SK-N-SH treated with all-trans-retinoic acid at 6 μM for 48 hours (cell line): ENCODE measurements at regions not wholly inside any gene's neighbourhood (a gene's known extent, or its start where the extent isn't known, plus 50 kb on each side); places are given as distances from the start of the nearest gene placed in this dataset.

Source experiments
- ARNTL ChIP-seq: fragments of 450-650 bp; formaldehyde crosslinking; IDR thresholded peaks from 2 replicates; pipeline ENCODE4 v1.5.0; 2020; ENCODE audit warnings: low read depth, mild to moderate bottlenecking, moderate library complexity, borderline replicate concordance
- OSR1 ChIP-seq: fragments of 250-450 bp; sonication (Bioruptor Pico); IDR thresholded peaks from 2 replicates; pipeline ENCODE4 v1.8.0; 2022; ENCODE audit warnings: moderate library complexity, mild to moderate bottlenecking, inconsistent platforms
- RARB ChIP-seq: fragments of 250-450 bp; sonication (Bioruptor Pico); IDR thresholded peaks from 2 replicates; pipeline ENCODE4 v1.8.0; 2021; ENCODE audit warnings: mild to moderate bottlenecking, moderate library complexity
- SNAI2 ChIP-seq: fragments of 250-450 bp; sonication (Bioruptor Pico); IDR thresholded peaks from 2 replicates; pipeline ENCODE4 v1.5.0; 2020; ENCODE audit warnings: mild to moderate bottlenecking, moderate library complexity
- TCF4 ChIP-seq: fragments of 250-450 bp; sonication (Bioruptor Pico); IDR thresholded peaks from 2 replicates; pipeline ENCODE4 v1.8.0; 2021; ENCODE audit warnings: mild to moderate bottlenecking, moderate library complexity, borderline replicate concordance
- ZFP3 ChIP-seq: fragments of 250-450 bp; sonication (Bioruptor Pico); IDR thresholded peaks from 2 replicates; pipeline ENCODE4 v1.5.0; 2020; ENCODE audit warnings: mild to moderate bottlenecking, moderate library complexity
- ZFP30 ChIP-seq: fragments of 450-650 bp; formaldehyde crosslinking; IDR thresholded peaks from 2 replicates; pipeline ENCODE4 v1.5.0; 2022; ENCODE audit warnings: mild to moderate bottlenecking, moderate library complexity
- ZNF565 ChIP-seq: fragments of 450-650 bp; formaldehyde crosslinking; conservative IDR thresholded peaks from 2 replicates; pipeline ENCODE4 v1.5.0; 2020; ENCODE audit warnings: low read depth, mild to moderate bottlenecking, moderate library complexity
- TF ChIP-seq, protein P1 (sequence below): fragments of 250-450 bp; sonication (Bioruptor Pico); IDR thresholded peaks from 2 replicates; pipeline ENCODE4 v1.5.0; 2020; ENCODE audit warnings: mild to moderate bottlenecking, moderate library complexity
- TF ChIP-seq, protein P2 (sequence below): fragments of 250-450 bp; sonication (Bioruptor Pico); IDR thresholded peaks from 2 replicates; pipeline ENCODE4 v1.8.0; 2020; ENCODE audit warnings: mild to moderate bottlenecking, moderate library complexity, borderline replicate concordance
- TF ChIP-seq, protein P3 (sequence below): fragments of 250-450 bp; sonication (Bioruptor Pico); IDR thresholded peaks from 2 replicates; pipeline ENCODE4 v1.5.1; 2020; ENCODE audit warnings: low read depth, mild to moderate bottlenecking, moderate library complexity
- TF ChIP-seq, protein P4 (sequence below): fragments of 250-450 bp; sonication (Bioruptor Pico); IDR thresholded peaks from 2 replicates; pipeline ENCODE4 v1.5.1; 2021; ENCODE audit warnings: mild to moderate bottlenecking, moderate library complexity

DNA sequence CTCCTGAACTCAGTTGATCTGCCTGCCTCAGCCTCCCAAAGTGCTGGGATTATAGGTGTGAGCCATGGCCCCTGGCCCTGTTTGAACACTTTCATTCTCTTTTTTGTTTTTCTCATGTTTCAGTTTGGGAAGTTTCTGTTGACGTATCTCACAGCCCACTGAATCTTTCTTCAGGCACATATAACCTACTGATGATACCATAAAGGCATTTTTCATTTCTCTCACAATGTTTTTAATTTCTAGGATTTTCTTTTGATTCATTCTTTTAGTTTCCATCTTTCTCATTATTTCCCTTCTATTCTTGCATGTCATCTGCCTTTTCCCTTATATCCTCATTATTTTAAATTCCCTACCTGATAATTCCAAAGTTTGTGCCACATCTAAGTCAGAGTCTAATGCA, 58.5 kb upstream of the EZR start:
- TF ChIP-seq ZFP30 (CRISPR knock-in tag) (no peak), OSR1 (CRISPR knock-in tag) (no peak), ZFP3 (CRISPR knock-in tag) (no peak), ARNTL (CRISPR knock-in tag) (no peak), SNAI2 (no peak), ZNF565 (CRISPR knock-in tag) (no peak), TCF4 (CRISPR knock-in tag) (no peak), RARB (no peak)
- TF ChIP-seq, protein P1, sequence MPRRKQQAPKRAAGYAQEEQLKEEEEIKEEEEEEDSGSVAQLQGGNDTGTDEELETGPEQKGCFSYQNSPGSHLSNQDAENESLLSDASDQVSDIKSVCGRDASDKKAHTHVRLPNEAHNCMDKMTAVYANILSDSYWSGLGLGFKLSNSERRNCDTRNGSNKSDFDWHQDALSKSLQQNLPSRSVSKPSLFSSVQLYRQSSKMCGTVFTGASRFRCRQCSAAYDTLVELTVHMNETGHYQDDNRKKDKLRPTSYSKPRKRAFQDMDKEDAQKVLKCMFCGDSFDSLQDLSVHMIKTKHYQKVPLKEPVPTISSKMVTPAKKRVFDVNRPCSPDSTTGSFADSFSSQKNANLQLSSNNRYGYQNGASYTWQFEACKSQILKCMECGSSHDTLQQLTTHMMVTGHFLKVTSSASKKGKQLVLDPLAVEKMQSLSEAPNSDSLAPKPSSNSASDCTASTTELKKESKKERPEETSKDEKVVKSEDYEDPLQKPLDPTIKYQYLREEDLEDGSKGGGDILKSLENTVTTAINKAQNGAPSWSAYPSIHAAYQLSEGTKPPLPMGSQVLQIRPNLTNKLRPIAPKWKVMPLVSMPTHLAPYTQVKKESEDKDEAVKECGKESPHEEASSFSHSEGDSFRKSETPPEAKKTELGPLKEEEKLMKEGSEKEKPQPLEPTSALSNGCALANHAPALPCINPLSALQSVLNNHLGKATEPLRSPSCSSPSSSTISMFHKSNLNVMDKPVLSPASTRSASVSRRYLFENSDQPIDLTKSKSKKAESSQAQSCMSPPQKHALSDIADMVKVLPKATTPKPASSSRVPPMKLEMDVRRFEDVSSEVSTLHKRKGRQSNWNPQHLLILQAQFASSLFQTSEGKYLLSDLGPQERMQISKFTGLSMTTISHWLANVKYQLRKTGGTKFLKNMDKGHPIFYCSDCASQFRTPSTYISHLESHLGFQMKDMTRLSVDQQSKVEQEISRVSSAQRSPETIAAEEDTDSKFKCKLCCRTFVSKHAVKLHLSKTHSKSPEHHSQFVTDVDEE (CRISPR knock-in tag), result no peak
- TF ChIP-seq, protein P2, sequence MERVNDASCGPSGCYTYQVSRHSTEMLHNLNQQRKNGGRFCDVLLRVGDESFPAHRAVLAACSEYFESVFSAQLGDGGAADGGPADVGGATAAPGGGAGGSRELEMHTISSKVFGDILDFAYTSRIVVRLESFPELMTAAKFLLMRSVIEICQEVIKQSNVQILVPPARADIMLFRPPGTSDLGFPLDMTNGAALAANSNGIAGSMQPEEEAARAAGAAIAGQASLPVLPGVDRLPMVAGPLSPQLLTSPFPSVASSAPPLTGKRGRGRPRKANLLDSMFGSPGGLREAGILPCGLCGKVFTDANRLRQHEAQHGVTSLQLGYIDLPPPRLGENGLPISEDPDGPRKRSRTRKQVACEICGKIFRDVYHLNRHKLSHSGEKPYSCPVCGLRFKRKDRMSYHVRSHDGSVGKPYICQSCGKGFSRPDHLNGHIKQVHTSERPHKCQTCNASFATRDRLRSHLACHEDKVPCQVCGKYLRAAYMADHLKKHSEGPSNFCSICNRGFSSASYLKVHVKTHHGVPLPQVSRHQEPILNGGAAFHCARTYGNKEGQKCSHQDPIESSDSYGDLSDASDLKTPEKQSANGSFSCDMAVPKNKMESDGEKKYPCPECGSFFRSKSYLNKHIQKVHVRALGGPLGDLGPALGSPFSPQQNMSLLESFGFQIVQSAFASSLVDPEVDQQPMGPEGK (CRISPR knock-in tag), result no peak
- TF ChIP-seq, protein P3, sequence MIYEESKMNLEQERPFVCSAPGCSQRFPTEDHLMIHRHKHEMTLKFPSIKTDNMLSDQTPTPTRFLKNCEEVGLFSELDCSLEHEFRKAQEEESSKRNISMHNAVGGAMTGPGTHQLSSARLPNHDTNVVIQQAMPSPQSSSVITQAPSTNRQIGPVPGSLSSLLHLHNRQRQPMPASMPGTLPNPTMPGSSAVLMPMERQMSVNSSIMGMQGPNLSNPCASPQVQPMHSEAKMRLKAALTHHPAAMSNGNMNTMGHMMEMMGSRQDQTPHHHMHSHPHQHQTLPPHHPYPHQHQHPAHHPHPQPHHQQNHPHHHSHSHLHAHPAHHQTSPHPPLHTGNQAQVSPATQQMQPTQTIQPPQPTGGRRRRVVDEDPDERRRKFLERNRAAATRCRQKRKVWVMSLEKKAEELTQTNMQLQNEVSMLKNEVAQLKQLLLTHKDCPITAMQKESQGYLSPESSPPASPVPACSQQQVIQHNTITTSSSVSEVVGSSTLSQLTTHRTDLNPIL (CRISPR knock-in tag), result no peak
- TF ChIP-seq, protein P4, sequence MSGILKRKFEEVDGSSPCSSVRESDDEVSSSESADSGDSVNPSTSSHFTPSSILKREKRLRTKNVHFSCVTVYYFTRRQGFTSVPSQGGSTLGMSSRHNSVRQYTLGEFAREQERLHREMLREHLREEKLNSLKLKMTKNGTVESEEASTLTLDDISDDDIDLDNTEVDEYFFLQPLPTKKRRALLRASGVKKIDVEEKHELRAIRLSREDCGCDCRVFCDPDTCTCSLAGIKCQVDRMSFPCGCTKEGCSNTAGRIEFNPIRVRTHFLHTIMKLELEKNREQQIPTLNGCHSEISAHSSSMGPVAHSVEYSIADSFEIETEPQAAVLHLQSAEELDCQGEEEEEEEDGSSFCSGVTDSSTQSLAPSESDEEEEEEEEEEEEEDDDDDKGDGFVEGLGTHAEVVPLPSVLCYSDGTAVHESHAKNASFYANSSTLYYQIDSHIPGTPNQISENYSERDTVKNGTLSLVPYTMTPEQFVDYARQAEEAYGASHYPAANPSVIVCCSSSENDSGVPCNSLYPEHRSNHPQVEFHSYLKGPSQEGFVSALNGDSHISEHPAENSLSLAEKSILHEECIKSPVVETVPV (CRISPR knock-in tag), result no peak
